IMR-90 (cell line): ENCODE measurements at regions not wholly inside any gene's neighbourhood (a gene's known extent, or its start where the extent isn't known, plus 50 kb on each side); places are given as distances from the start of the nearest gene placed in this dataset.

ENCODE experiments used
- ATAC-seq: fragments of 200-7000 bp; cut with Tn5 transposase; 2 replicates; pipeline ENCODE4 v1.9.1; 2020; ENCODE audit warnings: low read depth, mild to moderate bottlenecking, moderate library complexity
- BruUV-seq: library from RNA; stranded (reverse); fragments of 400-500 nt; replicated peaks from 2 replicates; lab custom pipeline; 2021; lab: Mats Ljungman, UMichigan
- CTCF ChIA-PET: fragments of 300-600 bp; formaldehyde crosslinking; extraction: SDS; loops from one replicate; lab custom pipeline; 2021; ENCODE audit warnings: antibody characterized with exemption; lab: Yijun Ruan, JAX
- POLR2A ChIA-PET: fragments of 300-600 bp; sonication (Branson Sonifier 250); formaldehyde crosslinking; loops from one replicate; lab custom pipeline; 2022; ENCODE audit warnings: antibody characterized with exemption; ENCODE audit not compliant: unreplicated experiment; lab: Charles Lee
- DNase-seq: peaks from one replicate; pipeline ENCODE4 v3.0.0; 2013
- H2AFZ ChIP-seq: replicated peaks from 2 replicates; pipeline ENCODE3; 2013; ENCODE audit warnings: low read length, mild to moderate bottlenecking; ENCODE audit not compliant: poor library complexity
- H2AK5ac ChIP-seq: 2 replicates; pipeline ENCODE4 v1.6.1; 2013; ENCODE audit warnings: low read depth, low read length, inconsistent platforms
- H2AK9ac ChIP-seq: replicated peaks from 2 replicates; pipeline ENCODE3; 2013; ENCODE audit warnings: mild to moderate bottlenecking, low read depth, low read length, moderate library complexity; ENCODE audit not compliant: poor library complexity
- H2BK120ac ChIP-seq: 2 replicates; pipeline ENCODE4 v1.6.1; 2013; ENCODE audit warnings: low read depth, low read length, inconsistent platforms
- H2BK15ac ChIP-seq: 3 replicates; pipeline ENCODE4 v1.6.1; 2013; ENCODE audit warnings: low read depth, low read length, inconsistent platforms
- H2BK20ac ChIP-seq: 2 replicates; pipeline ENCODE4 v1.6.1; 2013; ENCODE audit warnings: low read depth, mild to moderate bottlenecking, inconsistent platforms, low read length, moderate library complexity
- H2BK5ac ChIP-seq: 2 replicates; pipeline ENCODE4 v1.6.1; 2013; ENCODE audit warnings: mild to moderate bottlenecking, low read depth, low read length, inconsistent platforms; ENCODE audit not compliant: poor library complexity, severe bottlenecking
- H3K14ac ChIP-seq: replicated peaks from 2 replicates; pipeline ENCODE4 v1.6.1; 2013; ENCODE audit warnings: low read depth, low read length, inconsistent platforms
- H3K18ac ChIP-seq: 2 replicates; pipeline ENCODE4 v1.6.1; 2013; ENCODE audit warnings: low read depth, low read length, control low read depth
- H3K23ac ChIP-seq: 2 replicates; pipeline ENCODE4 v1.6.1; 2013; ENCODE audit warnings: low read depth, low read length, inconsistent platforms
- H3K27ac ChIP-seq: 2 replicates; pipeline ENCODE4 v1.5.1; 2013; ENCODE audit warnings: mild to moderate bottlenecking, control low read depth, low read length; ENCODE audit not compliant: insufficient read depth
- H3K27me3 ChIP-seq: 2 replicates; pipeline ENCODE4 v1.6.1; 2013; ENCODE audit warnings: low read length; ENCODE audit not compliant: control insufficient read depth, insufficient read depth
- H3K36me3 ChIP-seq: 2 replicates; pipeline ENCODE4 v1.6.1; 2013; ENCODE audit warnings: low read length, mixed read lengths; ENCODE audit not compliant: control insufficient read depth, insufficient read depth
- H3K4ac ChIP-seq: 2 replicates; pipeline ENCODE4 v1.6.1; 2013; ENCODE audit warnings: low read depth, low read length, inconsistent platforms
- H3K4me1 ChIP-seq: 2 replicates; pipeline ENCODE4 v1.6.1; 2013; ENCODE audit warnings: low read length, mixed read lengths; ENCODE audit not compliant: control insufficient read depth, insufficient read depth
- H3K4me2 ChIP-seq: 2 replicates; pipeline ENCODE4 v1.6.1; 2013; ENCODE audit warnings: low read depth, mild to moderate bottlenecking, control low read depth, low read length, moderate library complexity
- H3K4me3 ChIP-seq: 2 replicates; pipeline ENCODE4 v1.5.1; 2013; ENCODE audit warnings: low read depth, mild to moderate bottlenecking, control low read depth, low read length, moderate library complexity; ENCODE audit not compliant: insufficient read depth
- H3K56ac ChIP-seq: 2 replicates; pipeline ENCODE4 v1.6.1; 2013; ENCODE audit warnings: low read length, inconsistent platforms; ENCODE audit not compliant: insufficient read depth; ENCODE audit errors: extremely low read depth
- H3K79me1 ChIP-seq, 2 experiments: 2 replicates each; pipeline ENCODE4 v1.6.1; 2013; ENCODE audit warnings: low read length in 2 of 2, inconsistent platforms in 1 of 2, low read depth in 1 of 2
- H3K9ac ChIP-seq: 2 replicates; pipeline ENCODE4 v1.6.1; 2013; ENCODE audit warnings: low read depth, low read length, control low read depth
- H3K9me1 ChIP-seq: 2 replicates; pipeline ENCODE4 v1.6.1; 2013; ENCODE audit warnings: low read length, inconsistent platforms; ENCODE audit not compliant: insufficient read depth
- H3K9me3 ChIP-seq: 2 replicates; pipeline ENCODE4 v1.6.1; 2013; ENCODE audit warnings: low read length; ENCODE audit not compliant: control insufficient read depth, insufficient read depth
- H4K20me1 ChIP-seq: 2 replicates; pipeline ENCODE4 v1.6.1; 2013; ENCODE audit warnings: low read length, inconsistent platforms; ENCODE audit not compliant: insufficient read depth
- H4K5ac ChIP-seq: 2 replicates; pipeline ENCODE4 v1.6.1; 2013; ENCODE audit warnings: mild to moderate bottlenecking, low read depth, low read length, control low read depth
- H4K8ac ChIP-seq, 2 experiments: 2 replicates each; pipeline ENCODE4 v1.6.1; 2013; ENCODE audit warnings: low read depth in 2 of 2, low read length in 2 of 2, control low read depth in 1 of 2, inconsistent platforms in 1 of 2
- H4K91ac ChIP-seq: 2 replicates; pipeline ENCODE4 v1.6.1; 2013; ENCODE audit warnings: low read depth, low read length, inconsistent platforms; ENCODE audit not compliant: insufficient read depth
- RCOR1 ChIP-seq: IDR thresholded peaks from 2 replicates; pipeline ENCODE4 v1.6.1; 2012; ENCODE audit warnings: mild to moderate bottlenecking, low read length, improper control_type of control experiment; ENCODE audit not compliant: insufficient replicate concordance
- WGBS, 2 experiments: methylation state at CpG; one replicate each; pipeline versions ENCODE4 v1.1.5 to v1.1.7; 2013; ENCODE audit warnings: missing lambda C conversion rate in 2 of 2; ENCODE audit not compliant: insufficient read length in 1 of 2; ENCODE audit errors: extremely low coverage in 2 of 2; 5-methylcytosine and 5-hydroxymethylcytosine counted together
- dilution Hi-C: fragments of 300-500 bp; cut with HindIII; formaldehyde crosslinking; loops from one replicate; pipeline ENCODE4 v1.14.3; 2018; ENCODE audit warnings: low sequenced_read_pairs; ENCODE audit not compliant: unreplicated experiment
- in situ Hi-C: fragments of 300-500 bp; cut with MboI; formaldehyde crosslinking; loops from 3 replicates; pipeline ENCODE4 v1.14.3; 2019; ENCODE audit warnings: low sequenced_read_pairs, inconsistent platforms, mixed read lengths
- intact Hi-C: fragments of 100-400 bp; cut with micrococcal nuclease; formaldehyde crosslinking; loops from 2 replicates; pipeline ENCODE4 v1.10.0; 2022

DNA sequence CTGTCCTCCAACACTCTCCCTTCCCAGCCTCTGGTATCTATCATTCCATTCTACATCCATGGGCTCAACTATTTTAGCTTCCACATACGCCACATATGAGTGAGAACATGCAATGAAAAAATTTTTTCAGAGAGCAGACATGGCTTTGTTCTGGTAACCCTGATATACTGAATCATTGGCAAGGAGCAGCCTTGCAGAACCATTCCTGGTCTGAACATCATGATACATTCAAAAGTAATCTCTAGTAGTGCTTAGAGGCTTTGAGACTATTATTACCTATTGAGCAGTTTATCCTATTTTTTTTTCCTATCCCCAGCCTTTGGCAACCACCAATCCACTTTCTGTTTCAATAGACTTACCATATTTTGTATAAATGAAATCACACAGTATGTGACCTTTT lies 393.1 kb upstream of the KCNH7 start:
- no peak overlapping the region for H2BK120ac ChIP-seq
- WGBS, 2 experiments, result no CpG with 5 or more reads among the region's 1 CpG
- TF ChIP-seq RCOR1, result no peak
- H3K36me3 ChIP-seq, result no peaks in the 10 kb centered on the region
- BruUV-seq, result no TSS peak
- H2AK9ac ChIP-seq, result no peak overlapping the region
- H2AFZ ChIP-seq, result no peak overlapping the region
- H3K27me3 ChIP-seq, result no peaks in the 10 kb centered on the region; the same call in 1 of the 2 replicates
- H3K56ac ChIP-seq, result no peak overlapping the region
- H2BK5ac ChIP-seq, result no peak overlapping the region
- no peak for ATAC-seq
- ChIA-PET CTCF (no interaction called here), POLR2A (no interaction called here)
- no peak overlapping the region for H4K8ac ChIP-seq
- H3K9ac ChIP-seq, result no peak overlapping the region
- no peak overlapping the region for H4K91ac ChIP-seq
- H3K4me1 ChIP-seq, result no peaks in the 10 kb centered on the region
- intact Hi-C loops (no loop called here), in situ Hi-C loops (no loop called here), dilution Hi-C loops (no loop called here)
- H3K4ac ChIP-seq, result no peak overlapping the region
- H3K9me3 ChIP-seq, result no peaks in the 10 kb centered on the region
- H3K4me2 ChIP-seq, result no peak overlapping the region
- DNase-seq, result no peak
- H2BK20ac ChIP-seq, result no peak overlapping the region
- no peak overlapping the region for H3K23ac ChIP-seq
- no peak overlapping the region for H4K5ac ChIP-seq
- no peaks in the 10 kb centered on the region for H3K79me1 ChIP-seq
- no peak overlapping the region for H2AK5ac ChIP-seq
- no peaks in the 10 kb centered on the region for H3K9me1 ChIP-seq
- H3K14ac ChIP-seq, result no peak overlapping the region
- H2BK15ac ChIP-seq, result no peak overlapping the region
- H3K27ac ChIP-seq, result no peak overlapping the region
- H3K4me3 ChIP-seq, result no peak overlapping the region
- H4K20me1 ChIP-seq, result no peaks in the 10 kb centered on the region
- no peak overlapping the region for H3K18ac ChIP-seq
